ENCODE measurements at regions not wholly inside any gene's neighbourhood (a gene's known extent, or its start where the extent isn't known, plus 50 kb on each side); places are given as distances from the start of the nearest gene placed in this dataset.

DNA sequence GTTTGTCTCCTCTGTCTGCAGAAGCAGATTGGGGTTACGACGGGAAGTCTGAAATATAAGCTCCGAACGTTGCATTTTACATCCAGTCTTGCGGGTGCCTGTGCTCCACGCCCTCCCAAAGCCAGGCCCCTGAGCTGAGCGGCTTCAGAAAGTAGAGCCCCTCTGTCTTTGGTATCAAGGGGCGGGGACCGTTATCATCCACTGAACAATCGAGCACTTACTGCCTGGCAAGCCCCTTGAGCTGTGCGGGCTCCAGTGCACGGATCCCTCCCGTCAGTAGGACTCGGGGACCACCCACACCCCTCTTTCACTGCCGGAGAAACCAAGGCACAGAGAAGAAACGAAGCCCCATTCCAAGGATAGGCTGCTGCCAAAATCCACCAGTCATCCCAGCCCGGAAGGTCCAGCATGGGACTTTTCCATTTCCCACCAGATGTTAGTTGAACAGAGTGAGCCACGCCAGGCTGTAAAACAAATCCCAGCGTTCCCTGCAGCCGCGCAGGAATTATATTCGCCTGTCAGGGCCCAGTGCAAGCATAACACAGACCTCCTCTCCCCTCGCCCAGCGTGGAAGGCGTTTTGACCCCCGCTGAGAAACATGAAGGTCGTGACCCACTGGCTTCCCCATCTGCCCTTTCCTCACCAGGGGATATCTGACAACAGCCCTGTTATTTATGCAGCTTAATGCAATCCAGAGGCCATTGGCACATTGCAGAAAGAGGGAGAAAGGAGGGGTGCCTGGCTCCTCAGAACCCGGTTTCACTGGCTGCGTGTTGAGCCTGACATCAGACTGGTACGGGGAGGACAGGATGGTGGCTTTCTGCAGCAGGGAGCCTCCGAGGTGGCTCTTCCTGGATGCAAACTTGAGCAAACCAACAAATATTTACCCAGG is 212.2 kb upstream of the FOXF1 start:
- TF ChIP-seq, protein P1, sequence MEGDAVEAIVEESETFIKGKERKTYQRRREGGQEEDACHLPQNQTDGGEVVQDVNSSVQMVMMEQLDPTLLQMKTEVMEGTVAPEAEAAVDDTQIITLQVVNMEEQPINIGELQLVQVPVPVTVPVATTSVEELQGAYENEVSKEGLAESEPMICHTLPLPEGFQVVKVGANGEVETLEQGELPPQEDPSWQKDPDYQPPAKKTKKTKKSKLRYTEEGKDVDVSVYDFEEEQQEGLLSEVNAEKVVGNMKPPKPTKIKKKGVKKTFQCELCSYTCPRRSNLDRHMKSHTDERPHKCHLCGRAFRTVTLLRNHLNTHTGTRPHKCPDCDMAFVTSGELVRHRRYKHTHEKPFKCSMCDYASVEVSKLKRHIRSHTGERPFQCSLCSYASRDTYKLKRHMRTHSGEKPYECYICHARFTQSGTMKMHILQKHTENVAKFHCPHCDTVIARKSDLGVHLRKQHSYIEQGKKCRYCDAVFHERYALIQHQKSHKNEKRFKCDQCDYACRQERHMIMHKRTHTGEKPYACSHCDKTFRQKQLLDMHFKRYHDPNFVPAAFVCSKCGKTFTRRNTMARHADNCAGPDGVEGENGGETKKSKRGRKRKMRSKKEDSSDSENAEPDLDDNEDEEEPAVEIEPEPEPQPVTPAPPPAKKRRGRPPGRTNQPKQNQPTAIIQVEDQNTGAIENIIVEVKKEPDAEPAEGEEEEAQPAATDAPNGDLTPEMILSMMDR (IDR thresholded peaks at IDR 0.05 in 2 of 3, conservative IDR thresholded peaks at IDR 0.05 in 1 of 3; ENCODE audit: control insufficient read depth in 2 of 3, extremely low read depth in 1 of 3, insufficient read depth in 1 of 3, low read depth in 3 of 3, low read length in 3 of 3): no peak
- TF ChIP-seq, protein P2, sequence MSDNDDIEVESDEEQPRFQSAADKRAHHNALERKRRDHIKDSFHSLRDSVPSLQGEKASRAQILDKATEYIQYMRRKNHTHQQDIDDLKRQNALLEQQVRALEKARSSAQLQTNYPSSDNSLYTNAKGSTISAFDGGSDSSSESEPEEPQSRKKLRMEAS (IDR thresholded peaks at IDR 0.05; ENCODE audit: low read depth, low read length): no peak
- TF ChIP-seq, protein P3, sequence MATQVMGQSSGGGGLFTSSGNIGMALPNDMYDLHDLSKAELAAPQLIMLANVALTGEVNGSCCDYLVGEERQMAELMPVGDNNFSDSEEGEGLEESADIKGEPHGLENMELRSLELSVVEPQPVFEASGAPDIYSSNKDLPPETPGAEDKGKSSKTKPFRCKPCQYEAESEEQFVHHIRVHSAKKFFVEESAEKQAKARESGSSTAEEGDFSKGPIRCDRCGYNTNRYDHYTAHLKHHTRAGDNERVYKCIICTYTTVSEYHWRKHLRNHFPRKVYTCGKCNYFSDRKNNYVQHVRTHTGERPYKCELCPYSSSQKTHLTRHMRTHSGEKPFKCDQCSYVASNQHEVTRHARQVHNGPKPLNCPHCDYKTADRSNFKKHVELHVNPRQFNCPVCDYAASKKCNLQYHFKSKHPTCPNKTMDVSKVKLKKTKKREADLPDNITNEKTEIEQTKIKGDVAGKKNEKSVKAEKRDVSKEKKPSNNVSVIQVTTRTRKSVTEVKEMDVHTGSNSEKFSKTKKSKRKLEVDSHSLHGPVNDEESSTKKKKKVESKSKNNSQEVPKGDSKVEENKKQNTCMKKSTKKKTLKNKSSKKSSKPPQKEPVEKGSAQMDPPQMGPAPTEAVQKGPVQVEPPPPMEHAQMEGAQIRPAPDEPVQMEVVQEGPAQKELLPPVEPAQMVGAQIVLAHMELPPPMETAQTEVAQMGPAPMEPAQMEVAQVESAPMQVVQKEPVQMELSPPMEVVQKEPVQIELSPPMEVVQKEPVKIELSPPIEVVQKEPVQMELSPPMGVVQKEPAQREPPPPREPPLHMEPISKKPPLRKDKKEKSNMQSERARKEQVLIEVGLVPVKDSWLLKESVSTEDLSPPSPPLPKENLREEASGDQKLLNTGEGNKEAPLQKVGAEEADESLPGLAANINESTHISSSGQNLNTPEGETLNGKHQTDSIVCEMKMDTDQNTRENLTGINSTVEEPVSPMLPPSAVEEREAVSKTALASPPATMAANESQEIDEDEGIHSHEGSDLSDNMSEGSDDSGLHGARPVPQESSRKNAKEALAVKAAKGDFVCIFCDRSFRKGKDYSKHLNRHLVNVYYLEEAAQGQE (IDR thresholded peaks at IDR 0.05; ENCODE audit: low read depth, low read length): no peak
- TF ChIP-seq NBN (IDR thresholded peaks at IDR 0.05) (no peak), CEBPB (IDR thresholded peaks at IDR 0.05; ENCODE audit: borderline replicate concordance in 1 of 2, low read depth in 2 of 2, low read length in 2 of 2) (no peak), SMARCA5 (IDR thresholded peaks at IDR 0.05) (no peak), POLR2A (IDR thresholded peaks at IDR 0.05; ENCODE audit: low read depth, low read length) (no peak), EGR1 (IDR thresholded peaks at IDR 0.05; ENCODE audit: borderline replicate concordance in 1 of 2, low read depth in 2 of 2, low read length in 2 of 2) (no peak), POLR2AphosphoS5 (IDR thresholded peaks at IDR 0.05; ENCODE audit: low read length) (no peak), TCF3 (IDR thresholded peaks at IDR 0.05; ENCODE audit: borderline replicate concordance, insufficient read depth, low read depth, low read length) (no peak), GABPA (IDR thresholded peaks at IDR 0.05; ENCODE audit: low read depth) (no peak), RBBP5 (conservative IDR thresholded peaks at IDR 0.05) (no peak), SRF (IDR thresholded peaks at IDR 0.05; ENCODE audit: low read depth in 2 of 2, low read length in 2 of 2) (no peak)
- TF ChIP-seq, protein P4, sequence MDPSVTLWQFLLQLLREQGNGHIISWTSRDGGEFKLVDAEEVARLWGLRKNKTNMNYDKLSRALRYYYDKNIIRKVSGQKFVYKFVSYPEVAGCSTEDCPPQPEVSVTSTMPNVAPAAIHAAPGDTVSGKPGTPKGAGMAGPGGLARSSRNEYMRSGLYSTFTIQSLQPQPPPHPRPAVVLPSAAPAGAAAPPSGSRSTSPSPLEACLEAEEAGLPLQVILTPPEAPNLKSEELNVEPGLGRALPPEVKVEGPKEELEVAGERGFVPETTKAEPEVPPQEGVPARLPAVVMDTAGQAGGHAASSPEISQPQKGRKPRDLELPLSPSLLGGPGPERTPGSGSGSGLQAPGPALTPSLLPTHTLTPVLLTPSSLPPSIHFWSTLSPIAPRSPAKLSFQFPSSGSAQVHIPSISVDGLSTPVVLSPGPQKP (IDR thresholded peaks at IDR 0.05; ENCODE audit: low read depth, low read length): no peak

Data from GM12878 (cell line).